SU-DHL-6 (cell line): ENCODE measurements at regions not wholly inside any gene's neighbourhood (a gene's known extent, or its start where the extent isn't known, plus 50 kb on each side); places are given as distances from the start of the nearest gene placed in this dataset.

Source experiments
- H2AFZ ChIP-seq: fragments of 200-600 bp; sonication (generic); 2 replicates; pipeline ENCODE4 v1.6.1; 2014; ENCODE audit warnings: low read depth, mild to moderate bottlenecking, moderate library complexity, mixed read lengths, antibody characterized with exemption, low read length; ENCODE audit not compliant: severe bottlenecking
- H3F3A ChIP-seq: fragments of 200-600 bp; shearing (Covaris generic); 2 replicates; pipeline ENCODE4 v1.6.0; 2016; ENCODE audit warnings: antibody characterized with exemption, mild to moderate bottlenecking; ENCODE audit not compliant: insufficient read depth
- H3K27ac ChIP-seq: fragments of 200-600 bp; sonication (generic); 2 replicates; pipeline ENCODE4 v1.5.1; 2016; ENCODE audit warnings: low read depth, mild to moderate bottlenecking, low read length, moderate library complexity, mixed read lengths
- H3K27me3 ChIP-seq: fragments of 200-600 bp; sonication (generic), shearing (Covaris generic); 2 replicates; pipeline ENCODE4 v1.6.0; 2014; ENCODE audit warnings: mild to moderate bottlenecking, low read length
- H3K36me3 ChIP-seq: fragments of 200-600 bp; sonication (generic); 2 replicates; pipeline ENCODE4 v1.6.1; 2014; ENCODE audit warnings: mild to moderate bottlenecking, low read length, mixed read lengths
- H3K4me2 ChIP-seq: fragments of 300-600, 200-600 bp; shearing (Covaris generic), sonication (generic); 2 replicates; pipeline ENCODE4 v1.6.0; 2014; ENCODE audit warnings: low read length, low read depth, mild to moderate bottlenecking; ENCODE audit not compliant: poor library complexity, severe bottlenecking
- H3K4me3 ChIP-seq: fragments of 200-600 bp; sonication (generic); 2 replicates; pipeline ENCODE4 v1.5.1; 2014; ENCODE audit warnings: antibody characterized with exemption, low read length, mild to moderate bottlenecking, mixed read lengths; ENCODE audit not compliant: insufficient read depth, poor library complexity, severe bottlenecking
- H3K79me2 ChIP-seq: fragments of 200-600 bp; sonication (generic); 2 replicates; pipeline ENCODE4 v1.6.1; 2014; ENCODE audit warnings: mild to moderate bottlenecking, low read length, moderate library complexity; ENCODE audit not compliant: insufficient read depth
- H3K9ac ChIP-seq: fragments of 200-600 bp; sonication (generic); 2 replicates; pipeline ENCODE4 v1.7.0; 2014; ENCODE audit warnings: mild to moderate bottlenecking, low read length
- H3K9me2 ChIP-seq: fragments of 200-600 bp; sonication (generic); replicated peaks from 2 replicates; pipeline ENCODE4 v1.6.1; 2014; ENCODE audit warnings: low read length; ENCODE audit not compliant: insufficient read depth
- H3K9me3 ChIP-seq: fragments of 200-600 bp; sonication (generic); 2 replicates; pipeline ENCODE4 v1.6.1; 2014; ENCODE audit warnings: low read length, mixed read lengths; ENCODE audit not compliant: insufficient read depth
- H4K20me1 ChIP-seq: fragments of 200-600 bp; sonication (generic); 2 replicates; pipeline ENCODE4 v1.6.1; 2014; ENCODE audit warnings: low read depth, mild to moderate bottlenecking, antibody characterized with exemption, low read length, moderate library complexity, mixed read lengths
- EZH2phosphoT487 ChIP-seq: fragments of 200-600 bp; sonication (generic), shearing (Covaris generic); conservative IDR thresholded peaks from 2 replicates; pipeline ENCODE4 v1.6.1; 2018; ENCODE audit warnings: mild to moderate bottlenecking, antibody characterized with exemption, low read length, moderate library complexity, mixed read lengths
- TF ChIP-seq, protein P1 (sequence below): fragments of 200-600 bp; sonication (generic); IDR thresholded peaks from one replicate; pipeline ENCODE4 v1.5.1; 2017; ENCODE audit warnings: antibody characterized with exemption, mild to moderate bottlenecking, low read length, moderate library complexity; ENCODE audit not compliant: insufficient read depth, poor library complexity, severe bottlenecking

DNA sequence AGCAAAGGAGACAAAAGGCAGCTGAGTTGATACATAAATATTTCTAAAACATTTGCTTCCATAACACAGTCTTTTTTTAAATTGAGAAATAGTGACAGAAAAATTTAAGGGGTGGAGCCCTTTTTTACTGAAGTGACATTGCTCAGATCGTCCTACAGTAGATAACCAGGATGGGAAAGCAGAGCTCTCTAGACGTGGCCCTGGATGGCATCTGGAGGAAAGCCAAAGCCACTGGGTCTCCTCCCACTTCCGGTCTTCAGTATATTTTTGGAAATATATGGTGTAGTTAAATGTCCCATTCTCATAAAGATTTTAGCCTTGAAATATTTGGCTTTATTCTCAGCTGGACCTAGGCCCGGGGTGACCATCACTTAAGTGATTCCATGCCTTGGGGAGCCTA lies 326.1 kb downstream of the ZNF621 start:
- H3K36me3 ChIP-seq, result no peaks in the 10 kb centered on the region
- H3K9ac ChIP-seq, result no peak overlapping the region
- no peaks in the 10 kb centered on the region for H3K9me2 ChIP-seq
- H3K4me2 ChIP-seq, result no peak overlapping the region
- H3F3A ChIP-seq, result no peaks in the 10 kb centered on the region
- no peaks in the 10 kb centered on the region for H4K20me1 ChIP-seq
- H3K9me3 ChIP-seq, result no peaks in the 10 kb centered on the region
- no peak overlapping the region for H3K27ac ChIP-seq
- no peaks in the 10 kb centered on the region for H3K27me3 ChIP-seq
- H3K79me2 ChIP-seq, result no peaks in the 10 kb centered on the region
- no peak overlapping the region for H2AFZ ChIP-seq
- TF ChIP-seq EZH2phosphoT487, result no peak
- TF ChIP-seq, protein P1, sequence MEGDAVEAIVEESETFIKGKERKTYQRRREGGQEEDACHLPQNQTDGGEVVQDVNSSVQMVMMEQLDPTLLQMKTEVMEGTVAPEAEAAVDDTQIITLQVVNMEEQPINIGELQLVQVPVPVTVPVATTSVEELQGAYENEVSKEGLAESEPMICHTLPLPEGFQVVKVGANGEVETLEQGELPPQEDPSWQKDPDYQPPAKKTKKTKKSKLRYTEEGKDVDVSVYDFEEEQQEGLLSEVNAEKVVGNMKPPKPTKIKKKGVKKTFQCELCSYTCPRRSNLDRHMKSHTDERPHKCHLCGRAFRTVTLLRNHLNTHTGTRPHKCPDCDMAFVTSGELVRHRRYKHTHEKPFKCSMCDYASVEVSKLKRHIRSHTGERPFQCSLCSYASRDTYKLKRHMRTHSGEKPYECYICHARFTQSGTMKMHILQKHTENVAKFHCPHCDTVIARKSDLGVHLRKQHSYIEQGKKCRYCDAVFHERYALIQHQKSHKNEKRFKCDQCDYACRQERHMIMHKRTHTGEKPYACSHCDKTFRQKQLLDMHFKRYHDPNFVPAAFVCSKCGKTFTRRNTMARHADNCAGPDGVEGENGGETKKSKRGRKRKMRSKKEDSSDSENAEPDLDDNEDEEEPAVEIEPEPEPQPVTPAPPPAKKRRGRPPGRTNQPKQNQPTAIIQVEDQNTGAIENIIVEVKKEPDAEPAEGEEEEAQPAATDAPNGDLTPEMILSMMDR, result no peak
- no peak overlapping the region for H3K4me3 ChIP-seq

GRCh38 chr3:40851836-40852235 lies 327.1 kb downstream of the ZNF621 start:
- Histone ChIP-seq H3K36me3 (no peaks in the 10 kb centered on the region), H3K4me2 (no peak overlapping the region), H3K27ac (no peak overlapping the region), H2AFZ (no peak overlapping the region), H3K9me3 (no peaks in the 10 kb centered on the region), H3K4me3 (no peak overlapping the region), H3K9ac (no peak overlapping the region), H4K20me1 (no peaks in the 10 kb centered on the region), H3K79me2 (no peaks in the 10 kb centered on the region), H3K9me2 (no peaks in the 10 kb centered on the region), H3K27me3 (no peaks in the 10 kb centered on the region), H3F3A (no peaks in the 10 kb centered on the region)
- TF ChIP-seq, protein P1, result no peak

DNA sequence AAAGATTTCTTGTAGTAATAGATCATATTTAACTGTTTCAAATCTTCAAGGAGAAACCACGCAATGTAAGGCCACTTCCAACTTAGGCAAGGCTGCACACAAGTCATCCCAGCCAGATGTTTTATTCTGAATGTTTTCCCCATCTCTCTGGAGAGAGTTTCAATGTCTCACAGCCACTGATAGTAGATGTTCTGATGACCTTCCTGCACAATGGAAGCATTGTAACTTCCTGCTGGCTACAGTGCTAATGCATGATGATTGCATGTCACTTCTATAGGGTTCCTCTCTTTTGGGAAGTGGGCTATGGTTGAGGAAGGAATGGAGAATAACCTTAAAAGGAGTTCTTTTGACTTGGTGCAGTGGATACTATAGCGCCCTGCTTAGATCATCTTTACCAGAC lies 328.0 kb downstream of the ZNF621 start:
- Histone ChIP-seq H3K79me2 (no peaks in the 10 kb centered on the region), H3K36me3 (no peaks in the 10 kb centered on the region), H2AFZ (no peak overlapping the region), H3K9me2 (no peaks in the 10 kb centered on the region), H3K27me3 (no peaks in the 10 kb centered on the region), H3K9ac (no peak overlapping the region), H3K27ac (no peak overlapping the region), H3K9me3 (no peaks in the 10 kb centered on the region), H3K4me2 (no peak overlapping the region), H3K4me3 (no peak overlapping the region), H3F3A (no peaks in the 10 kb centered on the region), H4K20me1 (no peaks in the 10 kb centered on the region)
- no peak for TF ChIP-seq EZH2phosphoT487
- TF ChIP-seq, protein P1, result no peak

DNA sequence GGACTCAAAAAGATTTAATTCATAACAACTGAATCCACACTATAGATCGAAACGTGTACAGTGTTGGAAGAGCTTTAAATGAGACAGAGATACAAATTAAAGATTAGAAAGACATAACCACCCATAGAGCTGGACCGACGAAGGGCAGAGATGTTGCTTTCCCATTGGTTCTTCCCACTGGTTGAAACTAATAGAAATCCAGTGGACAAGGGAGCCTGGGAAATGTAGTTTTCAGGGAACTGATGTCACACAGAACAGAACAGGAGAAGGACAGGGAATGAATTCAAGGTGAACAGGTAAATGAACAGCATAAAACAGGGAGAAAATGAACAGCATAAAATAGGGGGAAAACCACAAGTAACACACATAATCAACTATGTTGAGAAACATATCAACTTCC lies 328.7 kb downstream of the ZNF621 start:
- no peak overlapping the region for H3K9ac ChIP-seq
- TF ChIP-seq EZH2phosphoT487, result no peak
- TF ChIP-seq, protein P1, result no peak

More for the DNA sequence above, 328.7 kb downstream of the ZNF621 start:
- Histone ChIP-seq H3K79me2 (no peaks in the 10 kb centered on the region), H3F3A (no peaks in the 10 kb centered on the region), H4K20me1 (no peaks in the 10 kb centered on the region), H3K4me3 (no peak overlapping the region), H3K4me2 (no peak overlapping the region), H3K36me3 (no peaks in the 10 kb centered on the region), H3K27me3 (no peaks in the 10 kb centered on the region), H2AFZ (no peak overlapping the region), H3K9me2 (no peaks in the 10 kb centered on the region), H3K9me3 (no peaks in the 10 kb centered on the region), H3K27ac (no peak overlapping the region)
